Tibial nerve (tissue), 4 donors: ENCODE measurements at regions not wholly inside any gene's neighbourhood (a gene's known extent, or its start where the extent isn't known, plus 50 kb on each side); places are given as distances from the start of the nearest gene placed in this dataset.

Source experiments
- DNase-seq, 2 donors: peaks; one replicate each; pipeline ENCODE4 v3.0.0-alpha.2; 2019; ENCODE audit warnings: low spot score in 2 of 2
- H3K27ac ChIP-seq, 4 donors: fragments of 200-600 bp; sonication (generic) in 3 of 4; one replicate each; pipeline ENCODE4 v1.5.1; 2017 to 2019; ENCODE audit warnings: mild to moderate bottlenecking in 1 of 4
- H3K27me3 ChIP-seq, 2 donors: fragments of 200-600 bp; sonication (generic) in 1 of 2; one replicate each; pipeline versions ENCODE4 v1.5.1 to v1.6.0; 2017 to 2019
- H3K36me3 ChIP-seq, 3 donors: fragments of 200-600 bp; sonication (generic); one replicate each; pipeline ENCODE4 v1.5.1; 2018 to 2019
- H3K4me1 ChIP-seq, 4 donors: fragments of 200-600 bp; sonication (generic) in 3 of 4; one replicate each; pipeline ENCODE4 v1.5.1; 2017 to 2019
- H3K4me3 ChIP-seq, 4 donors: fragments of 200-600 bp; sonication (generic) in 3 of 4; one replicate each; pipeline ENCODE4 v1.5.1; 2017 to 2019; ENCODE audit warnings: mild to moderate bottlenecking in 1 of 4, moderate library complexity in 1 of 4
- H3K9me3 ChIP-seq, 4 donors: fragments of 200-600 bp; sonication (generic) in 3 of 4; one replicate each; pipeline ENCODE4 v1.5.1; 2017 to 2019
- EP300 ChIP-seq, 2 donors: sonication (generic); formaldehyde crosslinking; IDR thresholded peaks; one replicate each; pipeline ENCODE4 v1.6.1; 2017; ENCODE audit warnings: antibody characterized with exemption in 2 of 2, mild to moderate bottlenecking in 1 of 2
- POLR2A ChIP-seq, 2 donors: fragments of 450-650 bp; IDR thresholded peaks; one replicate each; pipeline ENCODE4 v1.6.1; 2017; ENCODE audit warnings: antibody characterized with exemption in 2 of 2, mild to moderate bottlenecking in 2 of 2, moderate library complexity in 2 of 2
- WGBS, 2 donors: methylation state at CpG; one replicate each; pipeline ENCODE4 v1.1.5; 2018; 5-methylcytosine and 5-hydroxymethylcytosine counted together
- TF ChIP-seq, protein P1 (sequence below), 5 experiments: fragments of 200-600 bp in 3 of 5; fragments of 450-650 bp in 2 of 5; sonication (generic) in 3 of 5; IDR thresholded peaks; one replicate each; pipeline ENCODE4 v1.5.1; 2016 to 2019; ENCODE audit warnings: antibody characterized with exemption in 5 of 5, mild to moderate bottlenecking in 3 of 5, moderate library complexity in 2 of 5

DNA sequence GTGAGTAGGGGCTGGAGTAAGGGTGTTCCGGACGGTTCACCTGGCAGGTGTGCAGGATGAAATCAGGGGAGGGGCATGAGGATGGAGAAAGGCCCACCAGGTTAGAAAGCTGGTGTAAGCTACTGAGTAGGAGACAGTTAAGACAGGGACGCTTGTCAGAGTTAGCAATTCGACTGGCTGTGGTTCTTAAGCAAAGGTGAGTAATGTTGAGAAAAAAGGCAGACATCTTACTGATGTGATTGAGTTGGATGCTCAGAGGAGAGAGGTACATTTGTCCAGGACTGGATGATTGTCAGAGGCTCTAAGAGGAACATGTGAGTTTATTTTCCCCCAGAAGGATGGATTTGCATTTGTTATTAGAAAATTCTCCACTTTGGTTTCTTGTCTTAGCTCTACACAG is 90.5 kb upstream of the MGAT5 start:
- Histone ChIP-seq H3K4me1 (peaks cover 0 to 26% (median 15%) of the 10 kb centered on the region in 4 donors), H3K9me3 (no peaks in the 10 kb centered on the region), H3K27ac (no peak overlapping the region), H3K27me3 (no peaks in the 10 kb centered on the region), H3K4me3 (no peak overlapping the region), H3K36me3 (no peaks in the 10 kb centered on the region)
- TF ChIP-seq EP300 (IDR thresholded peaks at IDR 0.05) (no peak), POLR2A (IDR thresholded peaks at IDR 0.05) (no peak)
- TF ChIP-seq, protein P1, sequence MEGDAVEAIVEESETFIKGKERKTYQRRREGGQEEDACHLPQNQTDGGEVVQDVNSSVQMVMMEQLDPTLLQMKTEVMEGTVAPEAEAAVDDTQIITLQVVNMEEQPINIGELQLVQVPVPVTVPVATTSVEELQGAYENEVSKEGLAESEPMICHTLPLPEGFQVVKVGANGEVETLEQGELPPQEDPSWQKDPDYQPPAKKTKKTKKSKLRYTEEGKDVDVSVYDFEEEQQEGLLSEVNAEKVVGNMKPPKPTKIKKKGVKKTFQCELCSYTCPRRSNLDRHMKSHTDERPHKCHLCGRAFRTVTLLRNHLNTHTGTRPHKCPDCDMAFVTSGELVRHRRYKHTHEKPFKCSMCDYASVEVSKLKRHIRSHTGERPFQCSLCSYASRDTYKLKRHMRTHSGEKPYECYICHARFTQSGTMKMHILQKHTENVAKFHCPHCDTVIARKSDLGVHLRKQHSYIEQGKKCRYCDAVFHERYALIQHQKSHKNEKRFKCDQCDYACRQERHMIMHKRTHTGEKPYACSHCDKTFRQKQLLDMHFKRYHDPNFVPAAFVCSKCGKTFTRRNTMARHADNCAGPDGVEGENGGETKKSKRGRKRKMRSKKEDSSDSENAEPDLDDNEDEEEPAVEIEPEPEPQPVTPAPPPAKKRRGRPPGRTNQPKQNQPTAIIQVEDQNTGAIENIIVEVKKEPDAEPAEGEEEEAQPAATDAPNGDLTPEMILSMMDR (IDR thresholded peaks at IDR 0.05) = no peak
- DNase-seq = no peak
- 94 to 97% methylated on average over 4 of the region's 4 CpGs for WGBS, 2 donors

DNA sequence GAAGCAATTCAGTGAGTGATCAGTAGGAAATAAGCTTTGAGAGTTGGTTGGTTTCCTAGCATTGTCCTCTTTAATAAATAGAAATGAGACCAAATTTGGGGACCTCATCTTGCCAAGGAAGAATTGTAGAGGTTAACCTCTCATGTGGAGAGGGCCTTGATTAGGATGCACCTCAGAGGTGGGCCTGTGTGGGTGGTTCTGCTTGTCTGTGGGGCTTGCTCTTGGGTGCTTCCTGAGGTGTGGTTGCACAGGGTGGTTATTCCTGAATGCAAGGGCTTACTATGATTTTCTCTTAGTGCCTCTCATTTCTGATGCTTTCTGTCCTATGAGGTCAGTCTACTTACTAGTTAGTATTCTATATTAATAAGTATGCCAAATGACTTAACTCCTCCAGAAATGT is 89.6 kb upstream of the MGAT5 start:
- peaks cover 0 to 26% (median 15%) of the 10 kb centered on the region in 4 donors for H3K4me1 ChIP-seq
- H3K36me3 ChIP-seq = no peaks in the 10 kb centered on the region
- TF ChIP-seq, protein P1 (IDR thresholded peaks at IDR 0.05) = no peak
- TF ChIP-seq POLR2A (IDR thresholded peaks at IDR 0.05) (no peak), EP300 (IDR thresholded peaks at IDR 0.05) (no peak)
- H3K27me3 ChIP-seq = no peaks in the 10 kb centered on the region
- H3K27ac ChIP-seq = no peak overlapping the region
- no peak for DNase-seq
- H3K4me3 ChIP-seq = no peak overlapping the region
- no peaks in the 10 kb centered on the region for H3K9me3 ChIP-seq

DNA sequence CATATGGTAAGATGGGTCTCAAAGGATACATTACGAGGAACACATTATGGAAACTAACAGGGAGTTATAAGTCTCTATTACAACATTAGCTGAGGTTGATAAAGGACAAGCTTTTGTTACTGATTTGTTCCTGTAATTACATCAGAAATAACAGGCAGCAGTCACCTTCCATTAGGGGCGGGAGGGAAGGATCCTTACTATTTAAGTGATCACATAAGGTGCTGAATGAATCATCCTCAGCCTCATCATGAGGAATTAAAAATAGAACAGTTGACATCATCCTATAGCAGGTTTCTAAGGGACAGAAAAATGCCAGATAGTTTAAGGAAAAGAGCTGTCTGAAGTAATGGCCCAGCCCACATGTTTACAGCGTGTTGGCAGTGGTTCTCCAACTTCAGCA is 86.9 kb upstream of the MGAT5 start:
- no peak for DNase-seq
- H3K27me3 ChIP-seq = no peaks in the 10 kb centered on the region
- H3K36me3 ChIP-seq = no peaks in the 10 kb centered on the region
- no peaks in the 10 kb centered on the region for H3K9me3 ChIP-seq
- TF ChIP-seq EP300 (IDR thresholded peaks at IDR 0.05) (no peak), POLR2A (IDR thresholded peaks at IDR 0.05) (no peak)
- TF ChIP-seq, protein P1 (IDR thresholded peaks at IDR 0.05) = no peak
- no peak overlapping the region for H3K4me3 ChIP-seq
- H3K27ac ChIP-seq = no peak overlapping the region
- 93% methylated on average over 3 of the region's 3 CpGs for WGBS, 2 donors
- peaks cover 0 to 16% (median 6%) of the 10 kb centered on the region in 4 donors for H3K4me1 ChIP-seq

DNA sequence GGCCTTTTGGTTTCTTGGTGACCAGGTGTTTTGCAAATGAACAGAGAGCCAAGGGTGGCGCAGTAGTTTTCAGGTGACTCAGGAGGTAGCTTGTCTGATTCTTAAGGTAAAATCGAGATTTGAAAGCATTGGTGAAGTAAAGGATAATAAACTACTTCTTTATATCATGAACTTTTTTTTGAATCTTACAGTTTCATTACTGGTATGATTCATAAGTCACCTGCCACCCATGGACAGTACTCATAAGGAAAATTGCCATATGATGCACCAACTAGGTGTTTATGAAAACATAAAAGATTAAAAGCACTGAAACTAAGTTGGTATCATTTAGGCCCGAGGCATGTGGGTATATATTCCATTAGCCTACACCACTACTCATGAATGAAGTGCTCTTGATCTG is 84.1 kb upstream of the MGAT5 start:
- Histone ChIP-seq H3K4me1 (peaks cover 0 to 26% (median 13%) of the 10 kb centered on the region in 4 donors), H3K9me3 (no peaks in the 10 kb centered on the region), H3K27ac (no peak overlapping the region), H3K4me3 (no peak overlapping the region), H3K36me3 (no peaks in the 10 kb centered on the region), H3K27me3 (no peaks in the 10 kb centered on the region)
- TF ChIP-seq EP300 (IDR thresholded peaks at IDR 0.05) (no peak), POLR2A (IDR thresholded peaks at IDR 0.05) (no peak)
- TF ChIP-seq, protein P1 (IDR thresholded peaks at IDR 0.05) = no peak
- WGBS, 2 donors = 82 to 88% methylated on average over 3 of the region's 3 CpGs
- no peak for DNase-seq

DNA sequence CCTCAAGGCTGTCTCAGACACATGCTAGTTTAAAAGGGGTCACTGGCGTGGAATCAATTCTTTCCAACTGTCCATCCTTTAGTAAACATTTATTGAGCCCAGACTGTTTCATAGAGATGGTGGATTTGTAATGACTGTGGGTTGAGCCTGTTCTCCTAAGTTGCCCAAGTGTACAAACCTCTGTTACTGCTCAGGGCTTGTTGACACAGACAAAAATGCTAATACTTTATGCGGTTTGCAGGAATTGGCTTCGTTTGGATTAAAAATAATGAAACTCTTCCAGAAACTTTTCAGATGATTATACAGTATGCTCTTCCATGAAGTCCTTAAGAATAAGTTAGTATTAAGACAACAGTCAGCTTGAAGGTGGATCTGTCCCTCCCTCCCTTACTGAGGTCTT is 83.6 kb upstream of the MGAT5 start:
- WGBS, 2 donors = 53 to 57% methylated on average over 3 of the region's 3 CpGs
- H3K4me1 ChIP-seq = peaks cover 0 to 32% (median 15%) of the 10 kb centered on the region in 4 donors

DNA sequence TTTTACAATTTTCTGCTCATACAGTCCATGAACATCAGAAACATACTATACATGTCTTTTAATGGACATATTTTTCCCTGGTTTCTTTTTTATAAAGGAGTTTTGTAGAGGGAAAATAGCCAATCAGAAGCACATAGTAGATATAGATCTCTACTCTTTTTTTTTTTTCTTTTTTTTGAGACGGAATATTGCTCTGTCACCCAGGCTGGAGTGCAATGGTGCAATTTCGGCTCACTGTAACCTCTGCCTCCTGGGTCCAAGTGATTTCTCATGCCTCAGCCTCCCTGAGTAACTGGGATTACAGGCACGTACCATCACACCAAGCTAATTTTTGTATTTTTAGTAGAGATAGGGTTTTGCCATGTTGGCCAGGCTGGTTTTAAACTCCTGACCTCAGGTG is 83.2 kb upstream of the MGAT5 start:
- H3K27me3 ChIP-seq = no peaks in the 10 kb centered on the region
- H3K9me3 ChIP-seq = no peaks in the 10 kb centered on the region
- H3K27ac ChIP-seq = no peak overlapping the region
- DNase-seq = no peak
- no peaks in the 10 kb centered on the region for H3K36me3 ChIP-seq
- peaks cover 0 to 36% (median 17%) of the 10 kb centered on the region in 4 donors for H3K4me1 ChIP-seq
- H3K4me3 ChIP-seq = no peak overlapping the region
- 74 to 80% methylated on average over 3 of the region's 3 CpGs for WGBS, 2 donors
- TF ChIP-seq EP300 (IDR thresholded peaks at IDR 0.05) (no peak), POLR2A (IDR thresholded peaks at IDR 0.05) (no peak)
- TF ChIP-seq, protein P1 (IDR thresholded peaks at IDR 0.05) = no peak

More for the DNA sequence above, 83.6 kb upstream of the MGAT5 start:
- Histone ChIP-seq H3K36me3 (no peaks in the 10 kb centered on the region), H3K27me3 (no peaks in the 10 kb centered on the region), H3K4me3 (no peak overlapping the region), H3K9me3 (no peaks in the 10 kb centered on the region), H3K27ac (no peak overlapping the region)
- TF ChIP-seq EP300 (IDR thresholded peaks at IDR 0.05) (no peak), POLR2A (IDR thresholded peaks at IDR 0.05) (no peak)
- no peak for DNase-seq
